T47D (cell line): ENCODE measurements at regions not wholly inside any gene's neighbourhood (a gene's known extent, or its start where the extent isn't known, plus 50 kb on each side); places are given as distances from the start of the nearest gene placed in this dataset.
A peak's percentile ranks its signal among the peaks of the same experiment; 100 is the strongest.

ENCODE experiments used
- DNase-seq, 2 experiments: peaks; one replicate each; pipeline versions ENCODE4 v3.0.0 to v3.0.0-alpha.2; 2011 to 2012; ENCODE audit warnings: low read depth in 1 of 2, low spot score in 1 of 2
- JUND ChIP-seq: IDR thresholded peaks from 2 replicates; pipeline ENCODE4 v1.6.1; 2012; ENCODE audit warnings: low read depth
- in situ Hi-C: cut with HindIII; loops from 2 replicates; pipeline ENCODE4 v1.10.0; 2016; ENCODE audit warnings: low sequenced_read_pairs, low pct_unique_long_range_greater_than_20kb

- in situ Hi-C loops: no loop called here
- no peak for TF ChIP-seq JUND
Measured at GRCh38 chr7:19336836-19337383, 191.7 kb upstream of the FERD3L start.

GRCh38 chr7:19333706-19334105 is 188.5 kb upstream of the FERD3L start:
- no peak for TF ChIP-seq JUND
- in situ Hi-C loops: no loop called here
- no peak for DNase-seq

More at GRCh38 chr7:19336836-19337383, 191.7 kb upstream of the FERD3L start:
- no peak for DNase-seq

GRCh38 chr7:19327018-19327417 is 181.8 kb upstream of the FERD3L start:
- no peak for TF ChIP-seq JUND
- in situ Hi-C loops: no loop called here
- peak in 1 of 2 experiments; percentile 18 for DNase-seq

- DNase-seq: no peak
- no peak for TF ChIP-seq JUND
- in situ Hi-C loops: no loop called here
Measured at GRCh38 chr7:19322002-19322401, 176.8 kb upstream of the FERD3L start.

- no peak for TF ChIP-seq JUND
- DNase-seq: no peak
- in situ Hi-C loops: no loop called here
Measured at GRCh38 chr7:19318287-19318686, 173.1 kb upstream of the FERD3L start.

- no peak for TF ChIP-seq JUND
- no peak for DNase-seq
- in situ Hi-C loops: no loop called here
Measured at GRCh38 chr7:19317461-19317860, 172.2 kb upstream of the FERD3L start.

GRCh38 chr7:19312416-19312815 is 167.2 kb upstream of the FERD3L start:
- no peak for DNase-seq
- in situ Hi-C loops: no loop called here
- no peak for TF ChIP-seq JUND

GRCh38 chr7:19307554-19307953 is 162.3 kb upstream of the FERD3L start:
- in situ Hi-C loops: no loop called here
- DNase-seq: no peak
- no peak for TF ChIP-seq JUND

GRCh38 chr7:19305698-19306097 is 160.5 kb upstream of the FERD3L start:
- in situ Hi-C loops: no loop called here
- DNase-seq: no peak
- TF ChIP-seq JUND: no peak

- no peak for DNase-seq
- no peak for TF ChIP-seq JUND
- in situ Hi-C loops: no loop called here
Measured at GRCh38 chr7:19304086-19304485, 158.9 kb upstream of the FERD3L start.

- DNase-seq: no peak
- in situ Hi-C loops: no loop called here
- no peak for TF ChIP-seq JUND
Measured at GRCh38 chr7:19302731-19303130, 157.5 kb upstream of the FERD3L start.

GRCh38 chr7:19296617-19297016 is 151.4 kb upstream of the FERD3L start:
- in situ Hi-C loops: no loop called here
- no peak for DNase-seq
- TF ChIP-seq JUND: no peak

- no peak for TF ChIP-seq JUND
- in situ Hi-C loops: no loop called here
- DNase-seq: no peak
Measured at GRCh38 chr7:19295376-19295775, 150.2 kb upstream of the FERD3L start.

- no peak for TF ChIP-seq JUND
- in situ Hi-C loops: no loop called here
- DNase-seq: no peak
Measured at GRCh38 chr7:19294619-19295018, 149.4 kb upstream of the FERD3L start.

GRCh38 chr7:19293431-19293830 is 148.2 kb upstream of the FERD3L start:
- in situ Hi-C loops: no loop called here
- no peak for DNase-seq
- no peak for TF ChIP-seq JUND
